ENCODE measurements at regions not wholly inside any gene's neighbourhood (a gene's known extent, or its start where the extent isn't known, plus 50 kb on each side); places are given as distances from the start of the nearest gene placed in this dataset.

- TF ChIP-seq ZNF335 (tag by site-specific recombination; conservative IDR thresholded peaks at IDR 0.05) (no peak), ZBTB44 (tag by site-specific recombination; IDR thresholded peaks at IDR 0.05) (no peak), ATF2 (tag by site-specific recombination; IDR thresholded peaks at IDR 0.05; ENCODE audit: low read depth) (no peak), CTCF (tag by site-specific recombination; IDR thresholded peaks at IDR 0.05) (no peak), IKZF3 (tag by site-specific recombination; IDR thresholded peaks at IDR 0.05) (no peak), PRDM10 (tag by site-specific recombination; IDR thresholded peaks at IDR 0.05) (no peak)
Measured at GRCh38 chr3:161879470-161879869, 382.9 kb downstream of the OTOL1 start.
